HUES64 (cell line): ENCODE measurements at regions not wholly inside any gene's neighbourhood (a gene's known extent, or its start where the extent isn't known, plus 50 kb on each side); places are given as distances from the start of the nearest gene placed in this dataset.

Experiments
- H3K27ac ChIP-seq: 2 replicates; pipeline ENCODE4 v1.7.0; 2013; ENCODE audit warnings: low read depth, low read length, inconsistent platforms
- H3K27me3 ChIP-seq: 2 replicates; pipeline ENCODE4 v1.6.1; 2013; ENCODE audit warnings: mild to moderate bottlenecking, low read length; ENCODE audit not compliant: insufficient read depth
- H3K36me3 ChIP-seq: 2 replicates; pipeline ENCODE4 v1.6.1; 2013; ENCODE audit warnings: mild to moderate bottlenecking, low read length; ENCODE audit not compliant: insufficient read depth
- H3K4me1 ChIP-seq: 2 replicates; pipeline ENCODE4 v1.6.1; 2013; ENCODE audit warnings: mild to moderate bottlenecking, low read length, moderate library complexity; ENCODE audit not compliant: insufficient read depth
- H3K4me3 ChIP-seq: 2 replicates; pipeline ENCODE4 v1.5.1; 2013; ENCODE audit warnings: mild to moderate bottlenecking, low read length, moderate library complexity
- H3K9ac ChIP-seq: 2 replicates; pipeline ENCODE4 v1.6.1; 2013; ENCODE audit warnings: mild to moderate bottlenecking, low read depth, low read length
- H3K9me3 ChIP-seq: 2 replicates; pipeline ENCODE4 v1.6.1; 2013; ENCODE audit warnings: low read depth, low read length; ENCODE audit not compliant: insufficient read depth
- WGBS: fragments of 150-250, 120-280 bp; methylation state at CpG from one replicate; pipeline ENCODE4 v1.1.7; 2013; ENCODE audit warnings: missing lambda C conversion rate; 5-methylcytosine and 5-hydroxymethylcytosine counted together

DNA sequence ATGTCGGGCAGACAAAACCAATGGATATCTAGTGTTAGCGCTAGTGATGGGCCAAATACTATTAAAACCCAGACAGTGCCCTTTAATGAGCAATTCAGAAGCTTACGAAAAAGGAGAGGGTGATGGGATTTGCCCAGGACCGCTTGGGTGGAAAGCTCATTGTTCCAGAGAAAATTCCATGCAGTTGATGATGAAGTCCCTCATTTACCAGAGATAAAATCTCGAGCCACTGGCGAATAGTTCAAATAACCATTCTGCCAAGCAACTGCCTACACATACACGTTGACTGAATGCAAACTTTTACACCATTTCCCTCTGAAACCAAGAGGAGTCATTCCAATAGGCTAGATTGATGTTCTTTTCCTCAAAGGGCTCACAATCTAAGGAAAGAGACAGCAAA is 73.6 kb upstream of the ARL4C start:
- 82% methylated on average over 7 of the region's 7 CpGs for WGBS
- no peaks in the 10 kb centered on the region for H3K9me3 ChIP-seq
- no peak overlapping the region for H3K9ac ChIP-seq
- 0 out of 2 replicates have a peak, but pooled peaks cover 3% of the 10 kb centered on the region for H3K4me1 ChIP-seq
- H3K27me3 ChIP-seq: no peaks in the 10 kb centered on the region
- no peak overlapping the region for H3K4me3 ChIP-seq
- H3K36me3 ChIP-seq: no peaks in the 10 kb centered on the region
- H3K27ac ChIP-seq: no peak overlapping the region

DNA sequence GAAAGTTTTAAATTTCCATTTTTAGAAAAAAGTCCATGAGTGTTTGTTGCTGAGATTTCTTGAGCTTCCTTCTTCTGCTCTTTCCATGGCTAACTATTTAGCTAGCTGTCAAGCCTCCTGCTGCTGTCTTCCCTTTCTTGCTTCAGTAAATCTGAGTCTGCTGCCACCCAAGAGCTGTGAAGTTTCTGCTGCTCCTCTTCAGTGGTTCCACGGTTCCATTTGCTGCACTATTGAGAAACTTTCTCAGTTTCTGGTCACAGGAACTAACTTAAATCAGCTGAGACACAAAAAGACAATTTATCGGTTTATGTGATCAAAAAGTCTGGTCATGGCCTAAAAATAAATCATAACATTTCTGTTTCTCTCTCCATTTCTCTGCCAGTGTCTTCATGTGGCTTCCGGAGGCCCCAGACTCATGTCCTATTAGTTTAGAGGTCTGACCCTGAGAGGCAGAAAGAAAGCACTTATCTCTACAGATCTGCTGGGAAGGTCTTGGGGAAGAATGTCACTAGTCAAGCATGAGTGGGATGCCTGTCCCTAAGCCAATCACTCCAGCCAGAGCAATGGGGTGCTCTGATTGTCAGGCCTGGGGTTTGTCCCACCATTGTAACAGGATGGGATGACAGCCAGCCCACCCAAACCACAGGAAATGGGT is 73.0 kb upstream of the ARL4C start:
- Histone ChIP-seq H3K4me3 (no peak overlapping the region), H3K9me3 (no peaks in the 10 kb centered on the region), H3K4me1 (peaks cover 5% of the 10 kb centered on the region; the same call in 1 of the 2 replicates), H3K27me3 (no peaks in the 10 kb centered on the region), H3K36me3 (no peaks in the 10 kb centered on the region), H3K9ac (no peak overlapping the region), H3K27ac (no peak overlapping the region)
- WGBS: 96% methylated on average over 3 of the region's 3 CpGs

DNA sequence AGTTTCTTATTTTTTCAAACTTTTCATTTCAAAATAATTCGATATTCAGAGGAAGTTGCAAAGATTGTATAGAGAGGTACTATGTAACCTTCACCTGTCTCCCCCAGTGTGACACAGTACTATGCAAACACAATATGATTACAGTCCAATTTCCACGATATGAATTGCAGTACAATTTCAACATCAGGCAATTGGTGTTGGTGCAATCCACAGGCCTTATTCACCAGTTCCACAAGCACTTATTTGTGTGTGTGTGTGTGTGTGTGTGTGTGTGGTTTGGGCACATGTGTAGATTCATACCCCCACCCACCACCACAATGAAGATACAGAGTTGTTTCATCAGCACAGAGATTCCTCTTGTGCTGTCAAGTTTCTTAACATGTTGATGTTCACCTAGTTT is 69.7 kb upstream of the ARL4C start:
- Histone ChIP-seq H3K36me3 (no peaks in the 10 kb centered on the region), H3K9ac (no peak overlapping the region), H3K27ac (no peak overlapping the region), H3K27me3 (no peaks in the 10 kb centered on the region), H3K4me3 (no peak overlapping the region), H3K4me1 (peaks cover 10% of the 10 kb centered on the region; the same call in 1 of the 2 replicates), H3K9me3 (peaks cover 3% of the 10 kb centered on the region; the same call in 1 of the 2 replicates)
- WGBS: 100% methylated on average over 1 of the region's 2 CpGs

DNA sequence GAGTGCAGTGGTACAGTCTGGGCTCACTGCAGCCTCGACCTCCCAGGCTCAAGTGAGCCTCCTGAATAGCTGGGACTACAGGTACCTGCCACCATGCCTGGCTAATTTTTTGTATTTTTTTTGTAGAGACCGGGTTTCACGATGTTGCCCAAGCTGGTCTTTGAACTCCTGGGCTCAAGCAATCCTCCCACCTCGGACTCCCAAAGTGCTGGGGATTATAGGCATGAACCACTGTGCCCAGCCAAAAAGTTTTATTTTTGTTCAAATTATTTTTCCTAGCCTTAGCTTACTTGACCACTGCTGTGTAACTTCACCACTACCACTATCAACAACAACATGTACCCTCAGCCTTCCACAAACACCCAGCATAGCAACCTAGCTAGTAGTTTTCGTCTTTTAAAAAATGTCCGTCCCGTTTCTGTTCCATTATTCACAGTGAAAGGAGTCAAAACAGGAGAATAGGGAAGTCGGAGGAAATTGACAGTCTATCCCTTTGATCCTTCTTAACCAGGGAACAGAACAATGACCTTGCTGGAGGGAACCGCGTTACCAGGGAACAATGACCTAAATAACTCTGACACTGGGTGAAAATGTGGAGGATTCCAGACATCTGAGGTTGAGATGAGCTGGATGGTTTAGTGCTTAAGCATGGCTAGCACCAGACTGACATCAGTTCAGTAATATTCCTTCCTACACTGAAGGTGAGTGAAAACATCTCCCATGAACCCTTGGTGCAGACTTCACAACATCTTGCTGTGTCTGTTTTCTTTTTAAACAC is 69.2 kb upstream of the ARL4C start:
- Histone ChIP-seq H3K4me3 (no peak overlapping the region), H3K9me3 (peaks cover 7% of the 10 kb centered on the region; the same call in 1 of the 2 replicates), H3K9ac (no peak overlapping the region), H3K27ac (no peak overlapping the region), H3K4me1 (peaks cover 10% of the 10 kb centered on the region; the same call in 1 of the 2 replicates), H3K36me3 (no peaks in the 10 kb centered on the region), H3K27me3 (no peaks in the 10 kb centered on the region)
- WGBS: 75% methylated on average over 9 of the region's 10 CpGs

DNA sequence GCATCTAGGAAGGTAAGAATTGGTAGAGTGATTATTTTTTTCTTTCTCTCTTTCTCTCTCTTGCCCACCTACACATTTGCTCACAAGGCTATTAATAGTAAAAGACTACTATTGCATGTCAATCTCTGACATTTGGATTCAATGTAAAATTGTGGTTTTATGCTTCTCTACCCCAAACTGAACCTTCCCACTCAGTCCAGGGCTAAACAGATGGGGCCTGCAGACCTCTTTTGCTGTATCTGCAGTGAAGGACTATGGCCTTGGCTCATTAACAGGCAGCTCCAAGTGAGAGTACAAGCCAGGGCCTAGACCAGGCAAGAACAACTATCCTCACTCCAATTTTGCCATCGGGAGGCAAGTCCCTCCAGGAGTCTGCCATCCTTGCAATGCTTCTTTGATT is 68.3 kb upstream of the ARL4C start:
- no peak overlapping the region for H3K4me3 ChIP-seq
- no peaks in the 10 kb centered on the region for H3K27me3 ChIP-seq
- H3K27ac ChIP-seq: no peak overlapping the region
- peaks cover 10% of the 10 kb centered on the region; the same call in 1 of the 2 replicates for H3K4me1 ChIP-seq
- H3K9ac ChIP-seq: no peak overlapping the region
- H3K36me3 ChIP-seq: no peaks in the 10 kb centered on the region
- WGBS: 69% methylated on average over 1 of the region's 1 CpG
- peaks cover 7% of the 10 kb centered on the region; the same call in 1 of the 2 replicates for H3K9me3 ChIP-seq

DNA sequence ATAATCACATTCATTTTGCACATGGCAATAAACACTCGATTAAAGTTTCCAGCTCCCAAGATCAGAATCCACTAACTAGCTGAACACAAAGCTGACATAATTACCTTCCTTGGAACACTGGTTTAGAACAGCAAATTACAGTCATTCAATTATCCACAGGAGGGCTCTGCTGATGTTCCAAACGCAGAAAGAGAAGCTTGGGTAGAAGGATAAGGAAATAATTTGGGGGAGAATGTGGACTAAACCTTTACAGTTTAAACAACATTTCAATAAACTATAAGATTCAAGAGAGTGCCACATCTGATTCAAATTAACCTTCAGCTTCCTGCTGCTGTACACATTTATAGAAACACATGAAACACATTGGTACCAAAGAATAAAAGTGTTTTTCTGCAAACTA is 67.8 kb upstream of the ARL4C start:
- Histone ChIP-seq H3K4me3 (no peak overlapping the region), H3K4me1 (peaks cover 10% of the 10 kb centered on the region; the same call in 1 of the 2 replicates), H3K9me3 (peaks cover 7% of the 10 kb centered on the region; the same call in 1 of the 2 replicates), H3K27ac (no peak overlapping the region), H3K36me3 (no peaks in the 10 kb centered on the region), H3K9ac (no peak overlapping the region), H3K27me3 (no peaks in the 10 kb centered on the region)
- 82% methylated on average over 1 of the region's 2 CpGs for WGBS

DNA sequence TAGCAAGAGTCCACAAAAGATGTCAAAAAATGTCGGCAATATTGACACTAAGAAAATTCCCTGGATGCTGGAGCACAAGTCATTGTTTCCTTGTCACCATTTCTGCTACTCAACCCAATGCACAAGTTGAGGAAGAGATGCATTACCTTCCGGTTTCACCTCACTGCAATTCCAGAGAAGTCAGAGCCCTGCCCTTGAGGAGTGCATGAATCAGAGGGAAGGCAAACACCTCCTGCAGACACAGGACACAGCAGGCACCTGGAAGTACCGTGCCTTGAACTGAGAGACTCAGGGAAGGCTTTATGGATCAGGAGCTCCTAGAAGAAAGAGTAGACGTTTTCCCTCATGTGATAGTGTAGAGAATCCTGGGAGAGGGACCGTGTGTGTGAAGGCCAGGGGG is 62.7 kb upstream of the ARL4C start:
- Histone ChIP-seq H3K9me3 (peaks cover 12% of the 10 kb centered on the region; the same call in 1 of the 2 replicates), H3K27me3 (no peaks in the 10 kb centered on the region), H3K9ac (no peak overlapping the region), H3K27ac (no peak overlapping the region), H3K4me3 (no peak overlapping the region), H3K4me1 (peaks cover 2% of the 10 kb centered on the region; the same call in 1 of the 2 replicates), H3K36me3 (no peaks in the 10 kb centered on the region)
- 85% methylated on average over 5 of the region's 5 CpGs for WGBS

DNA sequence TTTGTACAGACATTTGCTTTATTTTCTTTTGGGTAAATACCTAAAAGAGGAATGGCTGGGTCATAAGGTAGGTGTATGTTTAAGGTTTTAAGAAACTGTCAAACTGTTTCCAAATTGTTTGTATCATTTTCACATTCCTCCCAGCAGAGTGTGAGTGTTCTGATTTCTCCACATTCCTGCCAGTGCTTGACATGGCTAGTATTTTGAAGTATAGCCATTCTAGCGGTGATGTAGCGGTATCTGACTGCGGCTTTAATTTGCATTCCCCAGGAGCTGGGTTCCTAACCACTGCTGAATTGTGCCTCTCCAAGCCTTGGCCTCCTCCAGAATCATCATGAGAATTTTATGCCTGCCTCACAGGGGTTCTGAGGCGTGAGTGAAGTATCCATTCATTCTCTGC is 61.8 kb upstream of the ARL4C start:
- peaks cover 12% of the 10 kb centered on the region; the same call in 1 of the 2 replicates for H3K9me3 ChIP-seq
- WGBS: 65% methylated on average over 4 of the region's 4 CpGs
- no peaks in the 10 kb centered on the region for H3K27me3 ChIP-seq

DNA sequence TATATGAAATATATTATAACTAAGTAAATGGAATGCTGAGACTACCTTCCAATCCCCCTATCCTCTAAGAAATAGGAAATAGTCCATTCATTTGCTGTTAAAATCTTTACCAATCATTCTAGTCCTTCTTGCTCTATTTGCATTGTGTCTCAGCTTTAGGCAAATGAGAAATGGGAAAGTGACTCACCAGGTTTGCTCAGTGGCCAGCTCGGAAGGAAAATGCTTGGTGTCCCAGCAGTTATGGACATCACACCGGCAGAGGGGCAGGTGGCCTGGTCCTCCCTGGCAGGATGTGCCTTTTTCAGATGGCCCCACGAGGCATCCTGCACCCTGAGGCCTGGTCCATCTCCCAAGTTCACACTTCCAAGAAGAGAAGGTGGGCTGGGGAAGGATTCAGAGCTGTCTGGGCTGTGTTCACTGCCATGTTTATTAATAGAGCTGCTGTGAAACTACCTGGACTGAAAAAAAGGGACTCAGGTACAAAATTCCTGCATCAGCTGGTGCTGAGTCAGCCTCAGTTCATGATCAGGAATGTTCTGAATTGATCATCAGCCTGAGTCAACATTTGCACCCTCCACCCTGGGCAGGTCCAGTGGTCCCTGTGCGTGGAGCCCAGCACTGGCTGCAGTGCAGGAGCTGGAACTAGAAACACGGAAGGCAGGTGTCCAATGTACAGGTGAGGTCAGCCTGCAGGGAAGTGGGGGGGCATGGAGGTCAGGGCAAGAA is 60.1 kb upstream of the ARL4C start:
- H3K36me3 ChIP-seq: no peaks in the 10 kb centered on the region
- no peak overlapping the region for H3K9ac ChIP-seq
- no peak overlapping the region for H3K4me3 ChIP-seq
- no peak overlapping the region for H3K27ac ChIP-seq
- H3K27me3 ChIP-seq: no peaks in the 10 kb centered on the region
- peaks cover 12% of the 10 kb centered on the region; the same call in 1 of the 2 replicates for H3K9me3 ChIP-seq
- 88% methylated on average over 5 of the region's 5 CpGs for WGBS
- H3K4me1 ChIP-seq: no peaks in the 10 kb centered on the region

More for the DNA sequence above, 61.8 kb upstream of the ARL4C start:
- H3K36me3 ChIP-seq: no peaks in the 10 kb centered on the region
- no peak overlapping the region for H3K27ac ChIP-seq
- no peak overlapping the region for H3K9ac ChIP-seq
- H3K4me1 ChIP-seq: no peaks in the 10 kb centered on the region
- H3K4me3 ChIP-seq: no peak overlapping the region

DNA sequence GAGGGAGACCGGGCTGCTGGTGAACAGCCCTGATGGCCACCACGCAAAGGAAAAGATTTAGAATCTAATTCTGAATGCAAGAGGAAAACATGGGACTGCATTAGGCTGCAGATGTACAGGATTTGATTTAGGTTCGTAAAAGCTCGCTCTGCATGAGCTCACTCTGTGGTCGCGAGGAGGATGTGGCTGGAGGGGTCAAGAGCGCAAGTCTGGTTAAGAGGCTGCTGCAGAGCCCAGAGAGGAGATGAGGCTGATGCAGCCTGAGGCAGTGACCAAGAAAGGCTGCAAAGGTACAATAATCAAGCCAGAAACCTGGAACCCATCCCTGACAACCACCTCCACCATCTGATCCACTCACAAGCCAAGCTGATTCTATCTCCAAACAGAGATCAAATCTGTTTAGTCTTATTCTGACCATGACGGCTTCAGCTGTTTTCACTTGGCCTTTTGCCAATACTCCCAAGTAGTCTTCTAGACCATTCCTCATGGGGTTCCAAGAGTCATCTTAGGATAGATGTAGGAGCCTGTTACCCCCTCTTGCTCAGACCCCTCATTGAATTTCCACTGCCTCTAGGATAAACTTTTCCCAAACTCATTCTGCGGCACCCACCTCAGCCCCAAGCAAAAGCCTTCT is 58.9 kb upstream of the ARL4C start:
- Histone ChIP-seq H3K27ac (no peak overlapping the region), H3K4me1 (no peaks in the 10 kb centered on the region), H3K36me3 (no peaks in the 10 kb centered on the region), H3K9me3 (peaks cover 5% of the 10 kb centered on the region; the same call in 1 of the 2 replicates), H3K27me3 (no peaks in the 10 kb centered on the region), H3K4me3 (no peak overlapping the region), H3K9ac (no peak overlapping the region)
- 92% methylated on average over 9 of the region's 9 CpGs for WGBS
